GM11168 (cell line): ENCODE measurements at regions not wholly inside any gene's neighbourhood (a gene's known extent, or its start where the extent isn't known, plus 50 kb on each side); places are given as distances from the start of the nearest gene placed in this dataset.

Experiments used
- in situ Hi-C: fragments of 300-500 bp; cut with MboI; formaldehyde crosslinking; loops from one replicate; pipeline ENCODE4 v1.12.0; 2022; ENCODE audit warnings: low sequenced_read_pairs; ENCODE audit not compliant: unreplicated experiment

DNA sequence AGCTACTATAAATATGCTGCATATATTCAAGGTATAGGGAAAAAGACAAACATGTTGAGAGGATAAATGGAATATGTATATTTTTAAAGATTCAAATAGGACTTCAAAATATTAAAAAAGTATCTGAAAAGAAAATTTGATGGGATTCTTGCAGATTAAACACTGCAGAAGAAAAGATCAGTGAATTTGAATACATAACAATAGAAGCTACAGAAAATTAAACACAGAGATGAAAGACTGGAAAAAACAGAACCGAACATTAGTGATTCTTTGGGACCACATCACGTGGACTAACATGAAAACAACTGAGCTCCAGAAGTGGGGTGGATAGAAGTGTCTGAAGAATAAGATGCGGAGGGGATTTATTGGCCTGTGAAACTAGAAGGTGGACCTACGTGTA lies 217.2 kb downstream of the RFC3 start:
- in situ Hi-C loops: no loop called here

DNA sequence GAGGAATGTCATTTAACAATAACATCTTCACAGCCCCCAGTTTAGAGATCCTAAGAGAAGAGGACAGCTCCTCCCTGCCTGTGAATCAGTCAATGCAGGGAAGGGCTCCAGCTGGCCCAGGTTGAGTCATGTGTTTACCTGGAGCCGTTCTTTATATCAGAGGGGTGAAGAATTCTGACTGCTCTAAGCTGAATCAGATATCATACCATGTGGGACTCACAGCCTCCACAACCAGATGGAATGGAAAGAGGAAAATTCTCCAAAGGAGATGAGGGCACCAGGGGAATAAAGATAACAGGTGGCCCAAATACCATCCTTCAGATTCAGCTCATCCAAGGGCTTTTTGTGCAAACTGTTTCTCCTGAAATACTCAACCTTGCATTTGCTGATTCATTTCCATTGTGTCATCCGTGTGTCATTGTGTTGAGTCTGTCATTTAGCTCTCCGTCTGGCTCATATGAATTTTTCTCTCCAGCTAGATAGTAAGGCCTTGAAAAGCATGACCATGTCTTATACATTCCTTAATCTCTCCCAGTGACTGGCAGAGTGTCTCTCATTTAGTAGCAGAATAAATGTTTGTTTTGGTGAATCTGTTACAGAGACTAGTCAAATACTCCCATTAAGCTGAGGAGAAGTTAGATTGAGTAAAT lies 217.9 kb downstream of the RFC3 start:
- in situ Hi-C loops: no loop called here

DNA sequence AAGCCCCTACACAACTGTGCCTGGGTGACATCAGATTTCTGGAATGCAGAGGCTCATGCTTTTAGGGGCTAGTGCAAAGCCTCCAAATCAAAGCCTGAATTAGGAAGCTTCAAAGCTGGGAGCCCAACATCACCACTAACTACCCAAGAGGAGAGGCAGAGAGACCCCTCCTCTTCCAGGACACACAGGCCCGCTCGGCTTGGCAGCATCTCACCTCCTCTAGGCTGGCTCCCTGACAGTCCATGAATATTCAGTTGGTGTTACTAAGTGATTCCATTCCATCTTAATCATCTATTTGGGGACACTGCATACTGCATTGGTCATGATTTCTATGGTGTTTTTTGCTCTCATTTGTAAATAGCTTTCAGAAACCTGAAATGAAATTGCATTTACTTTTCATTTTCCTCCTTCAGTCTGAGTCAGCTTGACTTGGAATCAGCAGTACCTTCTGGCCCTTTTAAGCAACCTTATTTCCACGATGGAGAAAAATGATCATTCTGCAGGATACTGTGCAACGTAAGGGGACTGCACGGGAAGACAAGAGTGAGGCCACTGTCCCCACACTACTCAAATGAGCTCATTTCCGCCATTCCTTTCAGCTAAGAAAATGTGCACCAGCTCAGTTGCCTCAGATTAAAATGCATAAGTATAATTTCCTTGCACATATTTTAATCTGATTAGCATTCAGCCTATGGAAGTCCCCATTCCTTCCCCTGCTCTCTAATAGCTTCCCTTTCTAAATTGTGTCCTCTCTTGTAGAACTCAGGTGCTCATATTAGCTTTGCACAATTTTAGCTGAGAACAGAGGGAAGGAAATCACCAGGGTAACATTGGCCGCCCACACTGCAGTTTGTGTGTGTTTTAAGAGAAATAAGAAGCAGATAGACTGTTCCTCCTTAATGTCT lies 219.9 kb downstream of the RFC3 start:
- in situ Hi-C loops: no loop called here

DNA sequence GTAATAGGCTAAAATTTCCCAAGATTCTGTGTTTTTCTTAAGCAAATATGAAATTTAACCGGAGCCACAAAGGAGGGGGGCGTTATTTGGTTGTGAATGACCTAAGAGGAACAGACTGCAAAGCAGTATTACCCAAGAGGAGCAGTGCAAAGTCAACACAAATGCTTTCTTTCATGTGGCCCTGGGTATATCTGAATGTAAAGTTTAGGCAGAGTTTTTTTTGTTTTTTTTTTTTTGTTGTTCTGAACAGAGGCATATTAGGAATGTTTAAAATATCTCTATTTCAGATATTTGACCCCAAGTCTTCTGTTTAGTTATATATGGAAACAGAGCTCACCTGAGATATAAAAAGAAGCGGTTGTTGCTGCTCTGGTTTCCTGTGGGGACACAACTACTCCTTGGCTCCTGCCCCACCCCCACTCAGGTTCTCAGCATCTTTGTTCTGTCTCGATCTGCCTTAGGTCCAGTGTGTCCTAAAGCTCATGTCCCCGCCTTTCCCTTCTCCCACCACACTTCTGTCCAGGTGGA lies 220.7 kb downstream of the RFC3 start:
- in situ Hi-C loops: no loop called here

- in situ Hi-C loops: no loop called here
Measured at GRCh38 chr13:34039678-34040077, 221.7 kb downstream of the RFC3 start.

- in situ Hi-C loops: no loop called here
Measured at GRCh38 chr13:34040863-34041262, 222.9 kb downstream of the RFC3 start.

GRCh38 chr13:34044041-34044440 lies 226.1 kb downstream of the RFC3 start:
- in situ Hi-C loops: no loop called here

GRCh38 chr13:34044660-34045080 lies 226.7 kb downstream of the RFC3 start:
- in situ Hi-C loops: no loop called here

DNA sequence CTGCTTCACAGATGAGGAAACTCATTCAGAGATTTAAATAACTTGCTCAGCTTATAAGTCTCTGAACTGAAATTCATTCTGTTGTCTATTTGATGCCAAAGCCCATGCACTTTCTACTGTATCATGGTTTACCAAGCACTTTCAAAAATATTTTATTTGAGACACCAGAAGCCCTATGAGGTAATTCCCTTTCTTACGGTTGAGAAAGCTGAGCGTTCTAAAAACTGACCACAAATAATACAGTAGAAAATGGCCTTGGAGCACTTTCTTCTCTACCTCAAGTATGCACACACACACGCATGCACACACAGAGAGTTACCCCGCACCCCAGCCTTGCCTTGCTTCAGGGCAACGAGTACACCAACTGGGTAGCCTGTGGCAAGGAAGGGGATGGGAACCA lies 228.5 kb downstream of the RFC3 start:
- in situ Hi-C loops: no loop called here

- in situ Hi-C loops: no loop called here
Measured at GRCh38 chr13:34048652-34049051, 230.7 kb downstream of the RFC3 start.

- in situ Hi-C loops: loop anchor here (25.0 kb wide), 2 partner anchors 819 to 1106 kb away; no protein-coding TSS in a partner anchor
Measured at GRCh38 chr13:34056733-34057258, 238.8 kb downstream of the RFC3 start.

GRCh38 chr13:34064456-34065205 lies 246.7 kb downstream of the RFC3 start:
- in situ Hi-C loops: loop anchor here (25.0 kb wide), 2 partner anchors 827 to 1098 kb away; no protein-coding TSS in a partner anchor

DNA sequence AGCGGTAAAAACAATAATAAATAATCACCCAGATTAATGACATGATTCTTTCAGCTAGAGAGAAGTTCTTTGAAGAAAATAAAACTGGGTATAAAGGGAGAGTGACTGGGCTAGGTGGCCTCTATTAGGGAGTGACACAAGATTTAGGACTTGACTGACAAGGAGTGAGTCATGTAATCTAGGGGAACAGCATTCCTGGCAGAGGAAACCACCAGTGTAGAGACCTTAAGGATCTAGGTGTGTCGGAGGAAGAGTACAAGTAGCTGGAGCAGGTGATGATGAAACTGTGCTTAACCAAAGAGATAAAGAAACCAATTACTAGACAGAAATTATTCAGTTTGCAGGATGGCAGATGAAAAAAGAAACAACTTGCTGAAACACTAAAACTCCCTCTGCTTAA lies 248.0 kb downstream of the RFC3 start:
- in situ Hi-C loops: loop anchor here (25.0 kb wide), 2 partner anchors 829 to 1096 kb away; no protein-coding TSS in a partner anchor

- in situ Hi-C loops: loop anchor here (25.0 kb wide), 2 partner anchors 829 to 1096 kb away; no protein-coding TSS in a partner anchor
Measured at GRCh38 chr13:34066344-34066743, 248.4 kb downstream of the RFC3 start.

GRCh38 chr13:34070006-34070405 lies 252.1 kb downstream of the RFC3 start:
- in situ Hi-C loops: loop anchor here (10.0 to 25.0 kb wide), 3 partner anchors 135 to 1092 kb away; no protein-coding TSS in a partner anchor

DNA sequence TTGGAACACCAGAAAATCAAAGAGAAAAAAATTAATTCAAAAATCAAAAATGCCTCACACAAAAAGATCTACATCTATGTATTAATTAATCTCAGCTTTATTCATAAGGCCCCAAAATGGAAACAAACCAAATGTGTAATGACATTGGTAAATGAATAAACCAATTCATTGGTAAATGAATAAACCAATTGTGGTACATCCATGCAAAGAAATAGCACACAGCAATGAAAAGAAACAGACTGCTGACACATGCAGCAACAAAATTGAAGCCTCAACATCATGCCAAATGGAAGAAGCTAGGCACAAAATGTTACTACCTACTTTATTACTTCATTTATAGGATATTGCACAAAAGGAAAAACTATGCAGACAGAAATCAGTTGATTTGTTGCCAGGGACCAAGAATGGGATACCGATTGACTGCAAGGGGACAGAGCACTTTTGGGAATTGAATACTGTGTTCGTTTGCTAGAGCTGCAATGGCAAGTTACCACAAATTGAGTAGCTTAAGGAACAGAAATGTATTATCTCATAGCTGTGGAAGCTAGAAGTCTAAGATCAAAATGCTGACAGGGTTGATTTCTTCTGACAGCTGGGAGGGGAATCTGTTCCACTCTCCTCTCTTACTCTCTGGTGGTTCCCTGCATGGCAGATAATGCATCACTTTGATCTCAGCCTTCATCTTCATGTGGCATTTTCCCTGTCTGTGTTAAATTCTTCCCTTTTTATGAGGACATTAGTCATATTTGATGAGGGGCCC lies 252.8 kb downstream of the RFC3 start:
- in situ Hi-C loops: loop anchor here (10.0 to 25.0 kb wide), 3 partner anchors 136 to 1092 kb away; no protein-coding TSS in a partner anchor

GRCh38 chr13:34076319-34076718 lies 258.4 kb downstream of the RFC3 start:
- in situ Hi-C loops: loop anchor here (10.0 kb wide), 1 partner anchor 142 kb away; no protein-coding TSS in a partner anchor

GRCh38 chr13:34076943-34077703 lies 259.2 kb downstream of the RFC3 start:
- in situ Hi-C loops: loop anchor here (10.0 kb wide), 1 partner anchor 142 kb away; no protein-coding TSS in a partner anchor
